ENCODE measurements at regions not wholly inside any gene's neighbourhood (a gene's known extent, or its start where the extent isn't known, plus 50 kb on each side); places are given as distances from the start of the nearest gene placed in this dataset.

- Histone ChIP-seq H3K79me2 (ENCODE audit: control insufficient read depth, insufficient read depth, low read length, poor library complexity) (no peaks in the 10 kb centered on the region), H2AFZ (ENCODE audit: insufficient read depth, low read length, poor library complexity) (no peak overlapping the region), H4K8ac (ENCODE audit: low read depth, low read length) (no peak overlapping the region), H3K79me1 (ENCODE audit: low read length) (no peaks in the 10 kb centered on the region), H3K4me3 (ENCODE audit: low read depth, low read length) (no peak overlapping the region), H3K23ac (ENCODE audit: low read length) (no peak overlapping the region), H3K36me3 (ENCODE audit: control insufficient read depth in 1 of 2, insufficient read depth in 2 of 2, low read length in 2 of 2) (no peaks in the 10 kb centered on the region), H3K27me3 (ENCODE audit: insufficient read depth, low read length) (no peaks in the 10 kb centered on the region), H2BK120ac (ENCODE audit: insufficient read depth, low read length, poor library complexity) (no peak overlapping the region), H4K91ac (ENCODE audit: low read depth, low read length) (no peak overlapping the region), H3K14ac (ENCODE audit: low read length) (no peak overlapping the region), H2BK12ac (ENCODE audit: low read length) (no peak overlapping the region), H3K9ac (ENCODE audit: low read length) (no peak overlapping the region), H3K18ac (ENCODE audit: low read length) (no peak overlapping the region), H3K9me3 (ENCODE audit: insufficient read depth, low read depth, low read length) (peaks cover 3% of the 10 kb centered on the region), H2AK5ac (ENCODE audit: low read length) (no peak overlapping the region), H4K12ac (ENCODE audit: low read depth, low read length) (no peak overlapping the region), H3K4me2 (ENCODE audit: low read length) (no peak overlapping the region), H3K4me1 (ENCODE audit: control insufficient read depth in 1 of 2, insufficient read depth in 2 of 2, low read length in 2 of 2) (no peaks in the 10 kb centered on the region), H3K27ac (ENCODE audit: low read depth, low read length) (no peak overlapping the region), H2BK5ac (ENCODE audit: low read depth, low read length, poor library complexity) (no peak overlapping the region), H3K4ac (ENCODE audit: low read depth, low read length) (no peak overlapping the region)
- WGBS (ENCODE audit: extremely low coverage, insufficient coverage, insufficient read length), result 100% methylated on average over 1 of the region's 4 CpGs
- no peak for DNase-seq
These were observed 1134.1 kb downstream of the VRK1 start for GRCh38 chr14:97931273-97931672.

GRCh38 chr14:97942921-97943320, 1145.7 kb downstream of the VRK1 start:
- H3K14ac ChIP-seq (ENCODE audit: low read length), result no peak overlapping the region
- H3K4me3 ChIP-seq (ENCODE audit: low read depth, low read length), result no peak overlapping the region
- no peak overlapping the region for H2AFZ ChIP-seq (ENCODE audit: insufficient read depth, low read length, poor library complexity)
- H2AK5ac ChIP-seq (ENCODE audit: low read length), result no peak overlapping the region
- no peak overlapping the region for H2BK120ac ChIP-seq (ENCODE audit: insufficient read depth, low read length, poor library complexity)
- no peaks in the 10 kb centered on the region for H3K36me3 ChIP-seq (ENCODE audit: control insufficient read depth in 1 of 2, insufficient read depth in 2 of 2, low read length in 2 of 2)
- H3K4me2 ChIP-seq (ENCODE audit: low read length), result no peak overlapping the region
- H3K9ac ChIP-seq (ENCODE audit: low read length), result no peak overlapping the region
- no peaks in the 10 kb centered on the region for H3K4me1 ChIP-seq (ENCODE audit: control insufficient read depth in 1 of 2, insufficient read depth in 2 of 2, low read length in 2 of 2)
- H3K79me1 ChIP-seq (ENCODE audit: low read length), result no peaks in the 10 kb centered on the region
- no peaks in the 10 kb centered on the region for H3K79me2 ChIP-seq (ENCODE audit: control insufficient read depth, insufficient read depth, low read length, poor library complexity)
- no peak overlapping the region for H3K27ac ChIP-seq (ENCODE audit: low read depth, low read length)
- no peaks in the 10 kb centered on the region for H3K9me3 ChIP-seq (ENCODE audit: insufficient read depth, low read depth, low read length)
- H4K91ac ChIP-seq (ENCODE audit: low read depth, low read length), result no peak overlapping the region
- no peaks in the 10 kb centered on the region for H3K27me3 ChIP-seq (ENCODE audit: insufficient read depth, low read length)
- WGBS (ENCODE audit: extremely low coverage, insufficient coverage, insufficient read length), result no CpG with 5 or more reads among the region's 1 CpG
- H2BK5ac ChIP-seq (ENCODE audit: low read depth, low read length, poor library complexity), result no peak overlapping the region
- H3K23ac ChIP-seq (ENCODE audit: low read length), result no peak overlapping the region
- H3K4ac ChIP-seq (ENCODE audit: low read depth, low read length), result no peak overlapping the region
- no peak overlapping the region for H3K18ac ChIP-seq (ENCODE audit: low read length)
- H4K8ac ChIP-seq (ENCODE audit: low read depth, low read length), result no peak overlapping the region
- no peak for DNase-seq
- H4K12ac ChIP-seq (ENCODE audit: low read depth, low read length), result no peak overlapping the region
- no peak overlapping the region for H2BK12ac ChIP-seq (ENCODE audit: low read length)

GRCh38 chr14:97943619-97944018, 1146.4 kb downstream of the VRK1 start:
- H2BK5ac ChIP-seq (ENCODE audit: low read depth, low read length, poor library complexity), result no peak overlapping the region
- H3K9me3 ChIP-seq (ENCODE audit: insufficient read depth, low read depth, low read length), result no peaks in the 10 kb centered on the region
- no peak overlapping the region for H2BK12ac ChIP-seq (ENCODE audit: low read length)

GRCh38 chr14:97944380-97944779, 1147.2 kb downstream of the VRK1 start:
- no peak overlapping the region for H3K14ac ChIP-seq (ENCODE audit: low read length)
- no peak overlapping the region for H3K23ac ChIP-seq (ENCODE audit: low read length)
- no peak overlapping the region for H3K27ac ChIP-seq (ENCODE audit: low read depth, low read length)
- H2BK12ac ChIP-seq (ENCODE audit: low read length), result no peak overlapping the region
- H3K4me3 ChIP-seq (ENCODE audit: low read depth, low read length), result no peak overlapping the region
- no peaks in the 10 kb centered on the region for H3K9me3 ChIP-seq (ENCODE audit: insufficient read depth, low read depth, low read length)
- H3K9ac ChIP-seq (ENCODE audit: low read length), result no peak overlapping the region
- H3K36me3 ChIP-seq (ENCODE audit: control insufficient read depth in 1 of 2, insufficient read depth in 2 of 2, low read length in 2 of 2), result no peaks in the 10 kb centered on the region
- no peak overlapping the region for H4K8ac ChIP-seq (ENCODE audit: low read depth, low read length)
- no peak overlapping the region for H2BK5ac ChIP-seq (ENCODE audit: low read depth, low read length, poor library complexity)
- H4K91ac ChIP-seq (ENCODE audit: low read depth, low read length), result no peak overlapping the region
- no peak overlapping the region for H2AK5ac ChIP-seq (ENCODE audit: low read length)
- no peak overlapping the region for H2AFZ ChIP-seq (ENCODE audit: insufficient read depth, low read length, poor library complexity)
- H3K4me1 ChIP-seq (ENCODE audit: control insufficient read depth in 1 of 2, insufficient read depth in 2 of 2, low read length in 2 of 2), result no peaks in the 10 kb centered on the region
- H4K12ac ChIP-seq (ENCODE audit: low read depth, low read length), result no peak overlapping the region
- no peak overlapping the region for H3K4me2 ChIP-seq (ENCODE audit: low read length)
- no peak overlapping the region for H2BK120ac ChIP-seq (ENCODE audit: insufficient read depth, low read length, poor library complexity)
- no peaks in the 10 kb centered on the region for H3K79me1 ChIP-seq (ENCODE audit: low read length)
- DNase-seq, result no peak
- H3K79me2 ChIP-seq (ENCODE audit: control insufficient read depth, insufficient read depth, low read length, poor library complexity), result no peaks in the 10 kb centered on the region
- no peak overlapping the region for H3K4ac ChIP-seq (ENCODE audit: low read depth, low read length)
- H3K18ac ChIP-seq (ENCODE audit: low read length), result no peak overlapping the region
- no CpG with 5 or more reads among the region's 1 CpG for WGBS (ENCODE audit: extremely low coverage, insufficient coverage, insufficient read length)
- no peaks in the 10 kb centered on the region for H3K27me3 ChIP-seq (ENCODE audit: insufficient read depth, low read length)

More at GRCh38 chr14:97943619-97944018, 1146.4 kb downstream of the VRK1 start:
- no peaks in the 10 kb centered on the region for H3K4me1 ChIP-seq (ENCODE audit: control insufficient read depth in 1 of 2, insufficient read depth in 2 of 2, low read length in 2 of 2)
- no peak for DNase-seq
- H3K27ac ChIP-seq (ENCODE audit: low read depth, low read length), result no peak overlapping the region
- H3K9ac ChIP-seq (ENCODE audit: low read length), result no peak overlapping the region
- H2AK5ac ChIP-seq (ENCODE audit: low read length), result no peak overlapping the region
- no peaks in the 10 kb centered on the region for H3K79me1 ChIP-seq (ENCODE audit: low read length)
- no peak overlapping the region for H2AFZ ChIP-seq (ENCODE audit: insufficient read depth, low read length, poor library complexity)
- no peaks in the 10 kb centered on the region for H3K36me3 ChIP-seq (ENCODE audit: control insufficient read depth in 1 of 2, insufficient read depth in 2 of 2, low read length in 2 of 2)
- H3K14ac ChIP-seq (ENCODE audit: low read length), result no peak overlapping the region
- H3K4me3 ChIP-seq (ENCODE audit: low read depth, low read length), result no peak overlapping the region
- H4K8ac ChIP-seq (ENCODE audit: low read depth, low read length), result no peak overlapping the region
- no peak overlapping the region for H3K23ac ChIP-seq (ENCODE audit: low read length)
- no peak overlapping the region for H3K18ac ChIP-seq (ENCODE audit: low read length)
- H3K27me3 ChIP-seq (ENCODE audit: insufficient read depth, low read length), result no peaks in the 10 kb centered on the region
- no peak overlapping the region for H3K4ac ChIP-seq (ENCODE audit: low read depth, low read length)
- no peak overlapping the region for H4K91ac ChIP-seq (ENCODE audit: low read depth, low read length)
- no peaks in the 10 kb centered on the region for H3K79me2 ChIP-seq (ENCODE audit: control insufficient read depth, insufficient read depth, low read length, poor library complexity)
- H2BK120ac ChIP-seq (ENCODE audit: insufficient read depth, low read length, poor library complexity), result no peak overlapping the region
- no CpG with 5 or more reads among the region's 1 CpG for WGBS (ENCODE audit: extremely low coverage, insufficient coverage, insufficient read length)
- no peak overlapping the region for H4K12ac ChIP-seq (ENCODE audit: low read depth, low read length)
- H3K4me2 ChIP-seq (ENCODE audit: low read length), result no peak overlapping the region
